ENCODE measurements at regions not wholly inside any gene's neighbourhood (a gene's known extent, or its start where the extent isn't known, plus 50 kb on each side); places are given as distances from the start of the nearest gene placed in this dataset.

DNA sequence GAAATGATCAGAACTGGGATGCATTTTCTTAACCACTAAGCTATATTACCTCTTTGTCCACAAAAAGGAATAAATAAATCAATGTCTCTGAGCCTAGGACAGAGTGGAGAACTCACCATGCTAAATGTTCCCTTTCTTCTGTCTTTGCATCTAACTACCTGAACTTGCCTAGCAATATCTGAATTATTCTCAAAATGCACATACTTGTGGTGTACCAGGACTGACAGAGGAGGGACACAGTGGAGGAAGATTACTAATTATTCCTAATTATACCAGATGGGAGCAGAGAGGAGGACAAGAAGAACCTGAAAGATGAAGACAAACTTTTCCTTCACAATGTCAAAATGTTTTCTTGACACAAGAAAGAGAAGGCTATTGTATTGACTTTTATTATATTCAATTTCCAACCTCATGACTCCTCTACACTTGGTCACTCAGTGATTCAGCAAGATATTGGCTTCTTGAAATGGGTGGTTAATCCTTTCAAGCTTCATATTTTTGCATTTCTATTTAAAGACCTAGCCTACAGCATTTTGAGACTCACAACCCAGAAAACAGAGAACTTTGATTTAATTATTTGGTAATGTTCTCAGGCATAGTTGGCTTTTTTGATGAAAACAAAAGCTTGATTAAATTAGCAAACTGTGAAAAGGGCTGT is 117.2 kb upstream of the LRFN5 start:
- DNase-seq, result no peak
- H3K9me3 ChIP-seq, result no peaks in the 10 kb centered on the region
- H3K27ac ChIP-seq, result no peak overlapping the region
- intact Hi-C loops (cut with DNase I), result no loop called here
- no peaks in the 10 kb centered on the region for H3K36me3 ChIP-seq
- H3K27me3 ChIP-seq, result no peaks in the 10 kb centered on the region
- no peak overlapping the region for H3K4me3 ChIP-seq (replicated peaks in 1 of 3)
- no peaks in the 10 kb centered on the region for H3K4me1 ChIP-seq
- TF ChIP-seq POLR2A (IDR thresholded peaks at IDR 0.05), result no peak
- TF ChIP-seq, protein P1, sequence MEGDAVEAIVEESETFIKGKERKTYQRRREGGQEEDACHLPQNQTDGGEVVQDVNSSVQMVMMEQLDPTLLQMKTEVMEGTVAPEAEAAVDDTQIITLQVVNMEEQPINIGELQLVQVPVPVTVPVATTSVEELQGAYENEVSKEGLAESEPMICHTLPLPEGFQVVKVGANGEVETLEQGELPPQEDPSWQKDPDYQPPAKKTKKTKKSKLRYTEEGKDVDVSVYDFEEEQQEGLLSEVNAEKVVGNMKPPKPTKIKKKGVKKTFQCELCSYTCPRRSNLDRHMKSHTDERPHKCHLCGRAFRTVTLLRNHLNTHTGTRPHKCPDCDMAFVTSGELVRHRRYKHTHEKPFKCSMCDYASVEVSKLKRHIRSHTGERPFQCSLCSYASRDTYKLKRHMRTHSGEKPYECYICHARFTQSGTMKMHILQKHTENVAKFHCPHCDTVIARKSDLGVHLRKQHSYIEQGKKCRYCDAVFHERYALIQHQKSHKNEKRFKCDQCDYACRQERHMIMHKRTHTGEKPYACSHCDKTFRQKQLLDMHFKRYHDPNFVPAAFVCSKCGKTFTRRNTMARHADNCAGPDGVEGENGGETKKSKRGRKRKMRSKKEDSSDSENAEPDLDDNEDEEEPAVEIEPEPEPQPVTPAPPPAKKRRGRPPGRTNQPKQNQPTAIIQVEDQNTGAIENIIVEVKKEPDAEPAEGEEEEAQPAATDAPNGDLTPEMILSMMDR (IDR thresholded peaks at IDR 0.05), result no peak

DNA sequence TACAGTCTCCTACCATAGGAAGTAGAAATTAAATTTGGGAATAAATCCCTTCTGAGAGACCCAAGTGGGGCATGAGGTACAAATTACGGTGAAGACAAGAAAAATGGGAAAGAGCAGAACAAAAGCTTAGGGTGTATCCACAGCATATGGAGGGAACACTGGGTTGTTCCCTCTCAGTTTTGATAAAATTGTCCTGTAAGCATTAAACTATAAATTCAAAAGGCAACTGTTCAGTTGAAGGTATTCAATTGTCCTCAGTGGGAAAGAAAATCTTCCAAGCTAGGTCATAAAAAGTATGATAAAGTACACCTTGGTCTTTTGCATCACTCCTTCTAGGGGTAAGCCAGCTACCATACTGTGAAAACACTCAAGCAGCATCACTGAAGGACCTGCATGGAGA is 118.3 kb upstream of the LRFN5 start:
- no peak for DNase-seq
- Histone ChIP-seq H3K36me3 (no peaks in the 10 kb centered on the region), H3K9me3 (no peaks in the 10 kb centered on the region), H3K4me1 (no peaks in the 10 kb centered on the region), H3K27me3 (no peaks in the 10 kb centered on the region), H3K27ac (no peak overlapping the region), H3K4me3 (replicated peaks in 1 of 3) (no peak overlapping the region)
- 87 to 100% methylated on average over 1 of the region's 1 CpG for WGBS, 2 donors
- intact Hi-C loops (cut with DNase I), result no loop called here
- TF ChIP-seq POLR2A (IDR thresholded peaks at IDR 0.05), result no peak
- TF ChIP-seq, protein P1 (IDR thresholded peaks at IDR 0.05), result no peak

DNA sequence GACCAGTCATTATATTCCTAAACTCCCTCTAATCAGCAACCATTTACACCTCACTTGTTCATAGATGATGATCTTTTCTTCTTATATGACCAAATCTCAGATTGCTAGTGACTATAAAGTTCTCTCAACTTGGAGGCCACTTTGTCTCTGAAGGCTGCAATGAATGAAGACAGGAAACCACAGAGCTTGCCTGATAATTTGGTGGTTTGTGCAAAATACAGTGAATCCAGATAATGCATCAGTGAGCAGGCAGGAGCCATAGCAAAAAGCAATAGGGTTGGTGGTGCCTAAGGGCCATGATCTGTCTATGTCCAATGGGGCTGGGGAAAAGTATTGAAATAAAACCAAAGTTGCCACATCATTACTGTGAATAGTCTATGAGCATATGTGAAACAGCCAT is 123.8 kb upstream of the LRFN5 start:
- TF ChIP-seq, protein P1 (IDR thresholded peaks at IDR 0.05), result no peak
- no peaks in the 10 kb centered on the region for H3K9me3 ChIP-seq
- DNase-seq, result no peak
- H3K4me3 ChIP-seq (replicated peaks in 1 of 3), result no peak overlapping the region
- no peaks in the 10 kb centered on the region for H3K4me1 ChIP-seq
- H3K27ac ChIP-seq, result no peak overlapping the region
- intact Hi-C loops (cut with DNase I), result no loop called here
- no peaks in the 10 kb centered on the region for H3K27me3 ChIP-seq
- no peaks in the 10 kb centered on the region for H3K36me3 ChIP-seq

DNA sequence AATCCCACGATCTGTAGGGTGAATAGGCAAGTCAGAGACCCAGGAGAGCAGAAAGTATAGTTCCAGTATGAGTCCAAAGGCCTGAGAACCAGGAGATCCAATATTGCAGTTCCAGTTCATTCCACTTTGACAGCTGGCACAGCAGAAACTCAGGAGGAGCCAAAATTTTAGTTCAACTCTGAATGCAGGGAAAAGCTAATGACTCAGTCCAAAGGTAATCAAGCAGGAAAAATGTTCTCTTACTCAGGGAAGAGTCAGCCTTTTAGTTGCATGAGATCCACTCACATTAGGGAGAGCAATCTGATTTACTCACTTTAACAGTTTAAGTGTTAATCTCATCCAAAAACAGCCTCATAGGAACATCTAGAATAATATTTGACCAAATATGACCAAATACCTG is 130.2 kb upstream of the LRFN5 start:
- Histone ChIP-seq H3K27ac (no peak overlapping the region), H3K4me3 (replicated peaks in 1 of 3) (no peak overlapping the region), H3K27me3 (no peaks in the 10 kb centered on the region), H3K36me3 (no peaks in the 10 kb centered on the region), H3K9me3 (no peaks in the 10 kb centered on the region), H3K4me1 (no peaks in the 10 kb centered on the region)
- TF ChIP-seq, protein P1 (IDR thresholded peaks at IDR 0.05), result no peak
- TF ChIP-seq POLR2A (IDR thresholded peaks at IDR 0.05), result no peak
- no peak for DNase-seq
- intact Hi-C loops (cut with DNase I), result no loop called here
- 57 to 69% methylated on average over 1 of the region's 1 CpG for WGBS, 2 donors

DNA sequence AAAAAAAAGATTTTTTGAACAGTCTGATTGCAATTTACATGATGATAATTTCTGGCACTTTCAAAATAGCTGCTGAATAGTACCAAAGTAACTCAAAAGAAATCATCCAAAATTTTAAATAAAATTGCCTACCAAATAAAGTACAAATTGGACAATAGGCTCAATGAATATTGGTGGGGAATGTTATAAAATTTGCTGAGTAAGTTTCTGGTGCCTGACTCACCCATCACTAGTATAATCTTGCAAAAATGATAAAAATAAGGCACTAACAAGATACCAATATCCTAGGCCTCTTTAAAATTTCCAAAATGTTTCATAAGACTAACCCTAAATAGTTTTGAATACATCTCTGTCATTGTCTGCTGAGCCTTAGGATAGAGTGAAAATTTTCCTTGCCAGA is 145.3 kb upstream of the LRFN5 start:
- DNase-seq, result no peak
- TF ChIP-seq, protein P1 (IDR thresholded peaks at IDR 0.05), result no peak
- no peak for TF ChIP-seq POLR2A (IDR thresholded peaks at IDR 0.05)
- H3K9me3 ChIP-seq, result no peaks in the 10 kb centered on the region
- H3K27me3 ChIP-seq, result no peaks in the 10 kb centered on the region
- no peak overlapping the region for H3K27ac ChIP-seq
- intact Hi-C loops (cut with DNase I), result no loop called here
- H3K4me3 ChIP-seq (replicated peaks in 1 of 3), result no peak overlapping the region
- H3K4me1 ChIP-seq, result no peaks in the 10 kb centered on the region
- no peaks in the 10 kb centered on the region for H3K36me3 ChIP-seq
